ENCODE measurements at regions not wholly inside any gene's neighbourhood (a gene's known extent, or its start where the extent isn't known, plus 50 kb on each side); places are given as distances from the start of the nearest gene placed in this dataset.

DNA sequence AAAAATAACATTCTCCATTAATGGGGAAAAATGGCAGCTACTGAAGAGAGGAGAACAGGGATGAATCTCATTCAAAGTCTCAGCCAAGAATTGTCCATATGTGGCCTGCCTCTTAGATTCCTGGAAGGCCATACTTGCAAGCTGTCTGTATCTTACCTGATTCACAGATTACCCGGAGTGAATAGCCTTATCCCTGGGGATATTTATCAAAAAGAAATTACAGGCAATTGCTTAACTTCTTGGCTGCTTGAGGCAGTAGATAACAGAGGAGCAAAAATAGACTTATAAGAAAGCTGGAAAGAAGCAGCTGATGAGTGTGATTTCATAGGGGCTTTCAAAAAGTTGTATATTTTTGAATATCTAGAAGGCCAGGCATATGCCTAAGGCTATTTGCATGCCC, 68.8 kb upstream of the PPP1R2C start:
- TF ChIP-seq, protein P1, sequence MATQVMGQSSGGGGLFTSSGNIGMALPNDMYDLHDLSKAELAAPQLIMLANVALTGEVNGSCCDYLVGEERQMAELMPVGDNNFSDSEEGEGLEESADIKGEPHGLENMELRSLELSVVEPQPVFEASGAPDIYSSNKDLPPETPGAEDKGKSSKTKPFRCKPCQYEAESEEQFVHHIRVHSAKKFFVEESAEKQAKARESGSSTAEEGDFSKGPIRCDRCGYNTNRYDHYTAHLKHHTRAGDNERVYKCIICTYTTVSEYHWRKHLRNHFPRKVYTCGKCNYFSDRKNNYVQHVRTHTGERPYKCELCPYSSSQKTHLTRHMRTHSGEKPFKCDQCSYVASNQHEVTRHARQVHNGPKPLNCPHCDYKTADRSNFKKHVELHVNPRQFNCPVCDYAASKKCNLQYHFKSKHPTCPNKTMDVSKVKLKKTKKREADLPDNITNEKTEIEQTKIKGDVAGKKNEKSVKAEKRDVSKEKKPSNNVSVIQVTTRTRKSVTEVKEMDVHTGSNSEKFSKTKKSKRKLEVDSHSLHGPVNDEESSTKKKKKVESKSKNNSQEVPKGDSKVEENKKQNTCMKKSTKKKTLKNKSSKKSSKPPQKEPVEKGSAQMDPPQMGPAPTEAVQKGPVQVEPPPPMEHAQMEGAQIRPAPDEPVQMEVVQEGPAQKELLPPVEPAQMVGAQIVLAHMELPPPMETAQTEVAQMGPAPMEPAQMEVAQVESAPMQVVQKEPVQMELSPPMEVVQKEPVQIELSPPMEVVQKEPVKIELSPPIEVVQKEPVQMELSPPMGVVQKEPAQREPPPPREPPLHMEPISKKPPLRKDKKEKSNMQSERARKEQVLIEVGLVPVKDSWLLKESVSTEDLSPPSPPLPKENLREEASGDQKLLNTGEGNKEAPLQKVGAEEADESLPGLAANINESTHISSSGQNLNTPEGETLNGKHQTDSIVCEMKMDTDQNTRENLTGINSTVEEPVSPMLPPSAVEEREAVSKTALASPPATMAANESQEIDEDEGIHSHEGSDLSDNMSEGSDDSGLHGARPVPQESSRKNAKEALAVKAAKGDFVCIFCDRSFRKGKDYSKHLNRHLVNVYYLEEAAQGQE (tag by site-specific recombination; IDR thresholded peaks at IDR 0.05), result no peak
- no peak for TF ChIP-seq ZNF585B (tag by site-specific recombination; IDR thresholded peaks at IDR 0.05)
- TF ChIP-seq, protein P2, sequence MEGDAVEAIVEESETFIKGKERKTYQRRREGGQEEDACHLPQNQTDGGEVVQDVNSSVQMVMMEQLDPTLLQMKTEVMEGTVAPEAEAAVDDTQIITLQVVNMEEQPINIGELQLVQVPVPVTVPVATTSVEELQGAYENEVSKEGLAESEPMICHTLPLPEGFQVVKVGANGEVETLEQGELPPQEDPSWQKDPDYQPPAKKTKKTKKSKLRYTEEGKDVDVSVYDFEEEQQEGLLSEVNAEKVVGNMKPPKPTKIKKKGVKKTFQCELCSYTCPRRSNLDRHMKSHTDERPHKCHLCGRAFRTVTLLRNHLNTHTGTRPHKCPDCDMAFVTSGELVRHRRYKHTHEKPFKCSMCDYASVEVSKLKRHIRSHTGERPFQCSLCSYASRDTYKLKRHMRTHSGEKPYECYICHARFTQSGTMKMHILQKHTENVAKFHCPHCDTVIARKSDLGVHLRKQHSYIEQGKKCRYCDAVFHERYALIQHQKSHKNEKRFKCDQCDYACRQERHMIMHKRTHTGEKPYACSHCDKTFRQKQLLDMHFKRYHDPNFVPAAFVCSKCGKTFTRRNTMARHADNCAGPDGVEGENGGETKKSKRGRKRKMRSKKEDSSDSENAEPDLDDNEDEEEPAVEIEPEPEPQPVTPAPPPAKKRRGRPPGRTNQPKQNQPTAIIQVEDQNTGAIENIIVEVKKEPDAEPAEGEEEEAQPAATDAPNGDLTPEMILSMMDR (tag by site-specific recombination; IDR thresholded peaks at IDR 0.05), result no peak
- no peak for TF ChIP-seq ZNF292 (tag by site-specific recombination; IDR thresholded peaks at IDR 0.05; ENCODE audit: borderline replicate concordance, low read depth)
- TF ChIP-seq, protein P3, sequence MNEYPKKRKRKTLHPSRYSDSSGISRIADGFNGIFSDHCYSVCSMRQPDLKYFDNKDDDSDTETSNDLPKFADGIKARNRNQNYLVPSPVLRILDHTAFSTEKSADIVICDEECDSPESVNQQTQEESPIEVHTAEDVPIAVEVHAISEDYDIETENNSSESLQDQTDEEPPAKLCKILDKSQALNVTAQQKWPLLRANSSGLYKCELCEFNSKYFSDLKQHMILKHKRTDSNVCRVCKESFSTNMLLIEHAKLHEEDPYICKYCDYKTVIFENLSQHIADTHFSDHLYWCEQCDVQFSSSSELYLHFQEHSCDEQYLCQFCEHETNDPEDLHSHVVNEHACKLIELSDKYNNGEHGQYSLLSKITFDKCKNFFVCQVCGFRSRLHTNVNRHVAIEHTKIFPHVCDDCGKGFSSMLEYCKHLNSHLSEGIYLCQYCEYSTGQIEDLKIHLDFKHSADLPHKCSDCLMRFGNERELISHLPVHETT (tag by site-specific recombination; IDR thresholded peaks at IDR 0.05), result no peak
- TF ChIP-seq ZNF138 (tag by site-specific recombination; IDR thresholded peaks at IDR 0.05; ENCODE audit: borderline replicate concordance), result no peak
- no peak for TF ChIP-seq TCF7L2 (IDR thresholded peaks at IDR 0.05; ENCODE audit: borderline replicate concordance, low read depth, low read length)
- no peak for TF ChIP-seq MZF1 (tag by site-specific recombination; IDR thresholded peaks at IDR 0.05; ENCODE audit: borderline replicate concordance)
- no peak for TF ChIP-seq ZNF16 (tag by site-specific recombination; IDR thresholded peaks at IDR 0.05; ENCODE audit: low read depth)
- TF ChIP-seq GLI4 (tag by site-specific recombination; IDR thresholded peaks at IDR 0.05), result no peak
- no peak for TF ChIP-seq SP2 (tag by site-specific recombination; IDR thresholded peaks at IDR 0.05)
